Right cardiac atrium (tissue), 5 donors: ENCODE measurements at regions not wholly inside any gene's neighbourhood (a gene's known extent, or its start where the extent isn't known, plus 50 kb on each side); places are given as distances from the start of the nearest gene placed in this dataset.

Experiments
- ATAC-seq, 2 donors: fragments of 200-7000 bp; cut with Tn5 transposase; one replicate each; pipeline versions ENCODE4 v1.8.0 to v1.9.1; 2020; ENCODE audit warnings: moderate library complexity in 2 of 2, mild to moderate bottlenecking in 1 of 2
- DNase-seq, 3 donors: peaks; one replicate each; pipeline ENCODE4 v3.0.0-alpha.2; 2020
- H3K27ac ChIP-seq: one replicate; pipeline ENCODE4 v1.5.1; 2013; ENCODE audit warnings: mild to moderate bottlenecking, low read length, control low read depth, moderate library complexity
- H3K27me3 ChIP-seq: one replicate; pipeline ENCODE4 v1.6.1; 2013; ENCODE audit not compliant: control insufficient read depth, insufficient read depth
- H3K4me1 ChIP-seq: one replicate; pipeline ENCODE4 v1.6.1; 2013; ENCODE audit warnings: low read length; ENCODE audit not compliant: control insufficient read depth, insufficient read depth
- H3K4me3 ChIP-seq: one replicate; pipeline ENCODE4 v1.5.1; 2013; ENCODE audit warnings: low read length, control low read depth
- H3K9me3 ChIP-seq: one replicate; pipeline ENCODE4 v1.6.1; 2013; ENCODE audit warnings: low read length; ENCODE audit not compliant: control insufficient read depth
- WGBS: extraction: QIAGEN DNeasy Blood & Tissue Kit; methylation state at CpG from one replicate; pipeline ENCODE4 v1.1.7; 2013; 5-methylcytosine and 5-hydroxymethylcytosine counted together
- intact Hi-C, 4 donors: fragments of 100-400 bp; cut with DNase I; formaldehyde crosslinking; loops; one replicate each; pipeline versions ENCODE4 v1.11.0 to v1.14.0; 2022 to 2023
- donor health status: healthy with polysubstance abuse.
- donor health status: DM: no; HTN: yes; CAD: no.
- donor health status: DM: no; HTN: no; CAD: no.
- donor health status: DM: no; HTN: yes; CAD: no; lungs with severe emphysema.
- donor health status: DM: yes; HTN: yes; CAD: no.

DNA sequence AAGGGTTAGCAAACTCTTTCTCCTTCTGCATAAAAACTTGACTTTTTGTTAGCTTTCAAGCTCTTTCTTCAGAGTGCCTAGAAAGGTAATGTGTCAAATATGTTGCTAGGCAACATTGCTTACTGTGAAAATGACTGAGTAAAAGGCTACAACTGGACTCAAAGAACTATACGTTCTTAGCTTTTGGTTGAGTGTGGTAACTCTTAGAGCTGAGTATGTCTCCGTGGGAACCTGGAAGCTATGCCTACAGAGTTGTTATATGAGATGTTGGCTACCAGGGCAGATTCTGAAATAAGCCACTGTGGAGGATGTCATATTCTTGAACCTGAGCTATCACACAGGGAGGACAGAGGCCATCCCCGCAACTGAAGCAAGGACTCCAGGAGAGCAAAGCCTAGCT is 105.5 kb downstream of the ARL6IP6 start:
- ATAC-seq (no peak), DNase-seq (no peak)
- Histone ChIP-seq H3K27me3 (no peaks in the 10 kb centered on the region), H3K9me3 (no peaks in the 10 kb centered on the region), H3K27ac (no peak overlapping the region), H3K4me1 (no peaks in the 10 kb centered on the region), H3K4me3 (no peak overlapping the region)
- intact Hi-C loops = no loop called here
- 41% methylated on average over 3 of the region's 3 CpGs for WGBS

DNA sequence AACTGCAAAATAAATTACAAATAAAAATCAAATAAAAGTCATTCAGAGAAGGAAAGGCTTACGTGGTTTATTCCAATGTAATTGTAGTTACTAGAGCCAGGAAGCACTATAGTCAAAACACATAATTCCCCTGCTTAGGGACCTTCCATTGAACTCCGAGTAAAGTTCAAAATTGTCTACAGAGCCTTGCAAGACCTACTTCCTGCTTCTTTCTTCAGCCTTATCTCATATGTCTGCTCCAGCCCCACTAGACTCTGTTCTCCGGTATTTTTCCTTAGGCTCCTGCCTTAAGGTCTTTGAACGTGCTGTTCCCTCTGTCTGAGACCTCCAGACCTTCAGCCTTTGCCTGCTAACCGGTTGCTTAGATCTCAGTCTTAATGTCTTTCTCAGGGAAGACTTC is 104.3 kb downstream of the ARL6IP6 start:
- WGBS = 39% methylated on average over 5 of the region's 5 CpGs
- no peaks in the 10 kb centered on the region for H3K27me3 ChIP-seq
- no peak overlapping the region for H3K27ac ChIP-seq
- DNase-seq (no peak), ATAC-seq (no peak)
- no peak overlapping the region for H3K4me3 ChIP-seq
- no peaks in the 10 kb centered on the region for H3K9me3 ChIP-seq
- no peaks in the 10 kb centered on the region for H3K4me1 ChIP-seq
- intact Hi-C loops = no loop called here

DNA sequence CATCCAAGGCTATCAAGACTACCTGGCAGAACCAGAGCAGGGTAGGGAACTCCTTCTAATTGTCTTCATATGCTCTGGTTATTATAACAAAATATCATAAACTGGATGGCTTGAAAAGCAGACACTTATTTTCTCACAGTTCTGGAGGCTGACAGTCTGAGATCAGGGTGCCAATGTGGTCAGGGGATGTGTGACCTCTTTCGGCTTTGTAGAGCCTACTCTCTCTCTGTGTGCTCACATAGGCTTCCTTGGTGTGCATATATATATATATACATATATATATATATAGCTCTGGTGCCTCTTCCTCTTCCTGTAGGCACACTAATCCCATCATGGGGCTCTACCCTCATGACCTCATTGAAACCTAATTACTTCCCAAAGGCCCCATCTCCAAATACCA is 101.6 kb downstream of the ARL6IP6 start:
- no peak for DNase-seq
- Histone ChIP-seq H3K4me1 (no peaks in the 10 kb centered on the region), H3K27ac (no peak overlapping the region), H3K4me3 (no peak overlapping the region), H3K9me3 (no peaks in the 10 kb centered on the region), H3K27me3 (no peaks in the 10 kb centered on the region)
- no peak for ATAC-seq
- WGBS = 100% methylated on average over 1 of the region's 1 CpG
- intact Hi-C loops = no loop called here

DNA sequence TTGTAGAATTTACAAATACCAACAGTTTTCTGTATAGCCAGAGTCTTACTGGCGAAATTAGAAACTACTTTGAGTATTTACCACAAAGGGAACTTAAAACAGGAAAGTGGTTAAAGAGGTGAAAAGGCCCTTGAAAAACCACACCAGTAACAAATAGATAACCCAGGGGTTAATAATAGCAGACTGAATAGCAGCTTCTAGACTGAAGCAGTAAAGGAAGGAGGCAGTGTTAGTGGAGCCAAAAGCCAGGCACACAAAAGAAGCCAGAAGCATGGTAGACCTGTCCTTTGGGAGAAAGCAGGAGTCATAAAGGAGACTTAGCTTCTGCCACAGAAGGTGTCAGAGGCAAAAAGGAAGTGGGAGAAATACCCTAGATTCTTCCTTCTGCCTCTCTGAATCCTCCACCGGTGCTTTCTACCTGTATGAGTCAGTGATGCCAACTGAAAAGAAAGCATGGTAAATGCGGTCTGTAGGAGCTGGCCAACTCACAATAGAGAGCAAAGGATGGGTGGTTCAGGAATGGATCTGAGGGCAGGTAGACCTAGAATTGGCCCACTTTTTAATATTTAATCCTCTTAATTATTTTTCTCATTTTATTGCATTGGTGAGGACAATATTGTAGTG is 97.3 kb downstream of the ARL6IP6 start:
- intact Hi-C loops = no loop called here
- no peak for DNase-seq
- ATAC-seq = no peak
- Histone ChIP-seq H3K27me3 (no peaks in the 10 kb centered on the region), H3K27ac (no peak overlapping the region), H3K4me3 (no peak overlapping the region), H3K9me3 (no peaks in the 10 kb centered on the region), H3K4me1 (no peaks in the 10 kb centered on the region)
- 73% methylated on average over 3 of the region's 3 CpGs for WGBS

DNA sequence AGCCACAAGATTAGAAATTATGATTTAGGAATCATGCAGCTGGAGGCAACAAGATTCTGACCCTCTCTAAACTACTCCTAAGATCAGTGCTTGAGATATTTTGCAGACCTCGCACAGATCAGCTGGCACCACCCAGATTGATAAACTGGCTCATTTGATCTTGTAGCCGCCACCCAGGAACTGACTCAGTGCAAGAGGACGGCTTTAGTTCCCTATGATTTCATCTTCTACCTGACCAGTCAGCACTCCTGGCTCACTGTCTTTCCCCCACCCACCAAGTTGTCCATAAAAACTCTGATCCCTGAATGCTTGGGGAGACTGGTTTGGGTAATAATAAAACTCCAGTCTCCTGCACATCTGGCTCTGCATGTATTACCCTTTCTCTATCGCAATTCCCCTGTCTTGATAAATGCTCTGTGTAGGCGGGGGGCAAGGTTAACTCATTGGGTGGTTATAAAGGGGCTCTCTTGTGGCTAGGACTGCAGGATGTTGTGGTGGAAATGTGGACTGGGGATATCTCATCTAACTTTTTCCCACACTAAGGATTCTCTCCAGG is 96.1 kb downstream of the ARL6IP6 start:
- no peak for ATAC-seq
- WGBS = 59% methylated on average over 5 of the region's 5 CpGs
- Histone ChIP-seq H3K9me3 (no peaks in the 10 kb centered on the region), H3K27ac (no peak overlapping the region), H3K4me3 (no peak overlapping the region), H3K27me3 (no peaks in the 10 kb centered on the region), H3K4me1 (no peaks in the 10 kb centered on the region)
- intact Hi-C loops = no loop called here
- no peak for DNase-seq

DNA sequence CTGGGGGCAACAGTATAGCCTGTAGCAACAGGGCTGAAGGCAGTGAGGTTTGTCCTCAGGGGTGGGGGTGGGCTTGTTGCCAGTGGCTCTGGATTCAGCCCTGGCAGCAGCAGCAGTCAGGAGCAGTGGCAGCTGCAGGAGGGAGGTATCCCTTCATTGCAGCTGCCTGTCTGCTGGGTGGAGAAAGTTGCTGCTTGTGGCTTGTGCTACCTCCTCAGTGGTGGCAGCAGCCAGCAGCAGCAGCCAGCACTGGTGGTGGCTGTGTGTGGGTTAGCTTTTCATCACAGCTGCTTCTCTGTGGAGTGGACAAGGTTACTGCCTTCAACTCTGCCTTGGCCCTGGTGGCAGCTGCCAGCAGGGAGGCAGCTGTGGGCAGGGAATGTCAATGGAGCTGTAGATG is 94.9 kb downstream of the ARL6IP6 start:
- no peak overlapping the region for H3K27ac ChIP-seq
- no peaks in the 10 kb centered on the region for H3K4me1 ChIP-seq
- intact Hi-C loops = no loop called here
- no peaks in the 10 kb centered on the region for H3K27me3 ChIP-seq
- H3K4me3 ChIP-seq = no peak overlapping the region
- H3K9me3 ChIP-seq = no peaks in the 10 kb centered on the region
- no peak for DNase-seq
- no peak for ATAC-seq
